Erythroblast (primary cell): ENCODE measurements at regions not wholly inside any gene's neighbourhood (a gene's known extent, or its start where the extent isn't known, plus 50 kb on each side); places are given as distances from the start of the nearest gene placed in this dataset.

Source experiments
- GATA1 ChIP-seq: IDR thresholded peaks from 2 replicates; pipeline ENCODE4 v1.6.1; 2011; ENCODE audit warnings: low read depth, mild to moderate bottlenecking, control low read depth, low read length, moderate library complexity
- POLR2A ChIP-seq: IDR thresholded peaks from 2 replicates; pipeline ENCODE4 v1.6.1; 2011; ENCODE audit warnings: mild to moderate bottlenecking, low read length

GRCh38 chr1:82759035-82759434, 958.3 kb downstream of the ADGRL2 start:
- TF ChIP-seq POLR2A (no peak), GATA1 (no peak)
